ENCODE measurements at regions not wholly inside any gene's neighbourhood (a gene's known extent, or its start where the extent isn't known, plus 50 kb on each side); places are given as distances from the start of the nearest gene placed in this dataset.

GRCh38 chr4:38612646-38613414 is 51.2 kb upstream of the KLF3 start:
- DNase-seq = peak in 1 of 2 donors; percentile 19
- intact Hi-C loops (cut with DNase I, micrococcal nuclease) = no loop called here
- peak; percentile 41 for ATAC-seq
